ENCODE measurements at regions not wholly inside any gene's neighbourhood (a gene's known extent, or its start where the extent isn't known, plus 50 kb on each side); places are given as distances from the start of the nearest gene placed in this dataset.

DNA sequence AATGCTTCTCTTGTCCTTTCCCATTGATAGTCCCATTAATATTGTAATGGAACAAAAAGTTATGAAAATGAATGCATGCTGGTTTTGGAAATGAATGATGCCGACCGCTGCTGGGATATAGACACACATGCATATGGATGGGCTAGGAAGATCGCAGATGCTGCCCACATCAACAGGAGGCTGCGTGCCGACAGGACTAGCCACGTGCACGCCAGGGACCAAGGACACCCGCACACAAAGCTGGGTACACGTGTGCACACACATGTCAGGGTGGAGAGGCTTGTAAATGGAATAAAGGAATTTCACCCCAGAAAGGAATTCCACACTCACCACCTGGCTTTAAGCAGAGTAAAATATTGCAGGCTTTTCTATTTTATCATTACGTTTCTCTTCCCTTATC, 153.8 kb upstream of the VASH1 start:
- Mint-ChIP-seq H3K9me3 (peaks cover 0 to 10% (median 0%) of the 10 kb centered on the region in 7 donors), H3K27ac (no peak overlapping the region), H3K4me3 (no peak overlapping the region), H3K27me3 (peaks cover 18% of the 10 kb centered on the region), H3K36me3 (no peaks in the 10 kb centered on the region), H3K4me1 (no peaks in the 10 kb centered on the region)
- no peaks in the 10 kb centered on the region for H3K4me1 ChIP-seq (ENCODE audit: control insufficient read depth, insufficient read depth, low read length, poor library complexity, severe bottlenecking)
- no peaks in the 10 kb centered on the region for H3K9me3 ChIP-seq (ENCODE audit: control insufficient read depth in 2 of 2, low read length in 2 of 2)
- no peak for DNase-seq
- no peak overlapping the region for H3K4me3 ChIP-seq (ENCODE audit: low read depth, low read length)
- no peak for ATAC-seq (ENCODE audit: low read depth in 2 of 2)
- no peaks in the 10 kb centered on the region for H3K36me3 ChIP-seq (ENCODE audit: control insufficient read depth, insufficient read depth, low read length)
- H3K27ac ChIP-seq (ENCODE audit: insufficient read depth, low read length, poor library complexity, severe bottlenecking) = no peak overlapping the region
- no peaks in the 10 kb centered on the region for H3K27me3 ChIP-seq (ENCODE audit: control insufficient read depth, insufficient read depth, low read length)

DNA sequence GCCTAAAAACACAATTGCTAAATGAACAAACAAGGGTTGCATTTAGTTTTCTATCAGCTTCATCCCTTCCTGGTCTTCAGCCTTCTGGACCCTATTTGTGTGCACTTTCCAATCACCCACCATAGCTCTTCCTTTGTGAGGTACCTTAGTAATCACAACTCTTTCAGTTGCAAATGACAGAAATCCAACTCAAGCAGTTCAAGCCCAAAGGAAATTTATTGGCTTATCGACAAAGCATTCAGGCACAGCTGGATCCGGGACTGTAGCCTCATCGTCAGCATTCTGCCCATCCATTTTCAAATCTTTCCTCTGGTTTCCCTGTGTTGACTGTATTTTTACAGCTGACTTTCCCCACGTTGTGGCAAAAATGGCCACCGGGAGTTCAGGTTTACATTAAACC, 148.6 kb upstream of the VASH1 start:
- H3K4me3 Mint-ChIP-seq = no peak overlapping the region

DNA sequence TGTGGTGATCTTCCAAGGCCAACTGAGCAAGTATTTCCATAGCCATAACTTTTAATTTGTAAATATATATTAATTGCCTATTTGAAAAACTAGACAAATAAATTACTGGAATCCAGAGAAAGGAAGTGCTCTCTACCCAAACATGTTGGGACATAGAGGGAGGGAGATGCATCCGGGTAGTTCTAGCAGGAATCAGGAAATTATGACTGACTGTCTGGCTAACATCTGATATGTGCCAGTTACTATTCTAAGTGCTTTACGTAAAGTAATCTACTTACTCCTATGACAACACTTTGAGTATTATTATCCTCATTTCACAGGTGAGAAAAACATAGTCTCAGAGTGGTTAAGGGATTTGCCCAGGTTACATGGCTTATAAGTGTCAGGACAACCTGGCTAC, 147.7 kb upstream of the VASH1 start:
- Mint-ChIP-seq H3K9me3 (peaks cover 0 to 21% (median 5%) of the 10 kb centered on the region in 7 donors), H3K4me1 (no peaks in the 10 kb centered on the region), H3K27ac (no peak overlapping the region), H3K36me3 (no peaks in the 10 kb centered on the region), H3K4me3 (no peak overlapping the region), H3K27me3 (peaks cover 23% of the 10 kb centered on the region)
- ATAC-seq (ENCODE audit: low read depth in 2 of 2) (no peak), DNase-seq (no peak)
- H3K9me3 ChIP-seq (ENCODE audit: control insufficient read depth in 2 of 2, low read length in 2 of 2) = peaks cover 14% of the 10 kb centered on the region in 2 experiments
- no peaks in the 10 kb centered on the region for H3K27me3 ChIP-seq (ENCODE audit: control insufficient read depth, insufficient read depth, low read length)
- H3K36me3 ChIP-seq (ENCODE audit: control insufficient read depth, insufficient read depth, low read length) = no peaks in the 10 kb centered on the region
- H3K4me1 ChIP-seq (ENCODE audit: control insufficient read depth, insufficient read depth, low read length, poor library complexity, severe bottlenecking) = no peaks in the 10 kb centered on the region
- H3K4me3 ChIP-seq (ENCODE audit: low read depth, low read length) = no peak overlapping the region
- no peak overlapping the region for H3K27ac ChIP-seq (ENCODE audit: insufficient read depth, low read length, poor library complexity, severe bottlenecking)

More for the DNA sequence above, 148.6 kb upstream of the VASH1 start:
- Histone ChIP-seq H3K4me3 (ENCODE audit: low read depth, low read length) (no peak overlapping the region), H3K4me1 (ENCODE audit: control insufficient read depth, insufficient read depth, low read length, poor library complexity, severe bottlenecking) (no peaks in the 10 kb centered on the region), H3K27ac (ENCODE audit: insufficient read depth, low read length, poor library complexity, severe bottlenecking) (no peak overlapping the region), H3K27me3 (ENCODE audit: control insufficient read depth, insufficient read depth, low read length) (no peaks in the 10 kb centered on the region), H3K36me3 (ENCODE audit: control insufficient read depth, insufficient read depth, low read length) (no peaks in the 10 kb centered on the region), H3K9me3 (ENCODE audit: control insufficient read depth in 2 of 2, low read length in 2 of 2) (peaks cover 8 to 14% of the 10 kb centered on the region in 2 experiments)
- H3K27ac Mint-ChIP-seq = no peak overlapping the region
- H3K4me1 Mint-ChIP-seq = no peaks in the 10 kb centered on the region
- no peaks in the 10 kb centered on the region for H3K36me3 Mint-ChIP-seq
- peaks cover 0 to 14% (median 5%) of the 10 kb centered on the region in 7 donors for H3K9me3 Mint-ChIP-seq
- ATAC-seq (ENCODE audit: low read depth in 2 of 2) (no peak), DNase-seq (no peak)
- peaks cover 28% of the 10 kb centered on the region for H3K27me3 Mint-ChIP-seq

- Histone ChIP-seq H3K27ac (ENCODE audit: insufficient read depth, low read length, poor library complexity, severe bottlenecking) (no peak overlapping the region), H3K4me1 (ENCODE audit: control insufficient read depth, insufficient read depth, low read length, poor library complexity, severe bottlenecking) (no peaks in the 10 kb centered on the region), H3K36me3 (ENCODE audit: control insufficient read depth, insufficient read depth, low read length) (no peaks in the 10 kb centered on the region), H3K4me3 (ENCODE audit: low read depth, low read length) (no peak overlapping the region), H3K27me3 (ENCODE audit: control insufficient read depth, insufficient read depth, low read length) (no peaks in the 10 kb centered on the region), H3K9me3 (ENCODE audit: control insufficient read depth in 2 of 2, low read length in 2 of 2) (peaks cover 17 to 18% of the 10 kb centered on the region in 2 experiments)
- Mint-ChIP-seq H3K27me3 (peaks cover 23% of the 10 kb centered on the region), H3K36me3 (no peaks in the 10 kb centered on the region), H3K27ac (no peak overlapping the region), H3K4me1 (no peaks in the 10 kb centered on the region), H3K9me3 (peaks cover 0 to 25% (median 7%) of the 10 kb centered on the region in 7 donors), H3K4me3 (no peak overlapping the region)
- DNase-seq (no peak), ATAC-seq (ENCODE audit: low read depth in 2 of 2) (no peak)
These were observed 145.9 kb upstream of the VASH1 start for GRCh38 chr14:76615331-76615730.

- Mint-ChIP-seq H3K27me3 (peaks cover 30% of the 10 kb centered on the region), H3K4me1 (no peaks in the 10 kb centered on the region)
These were observed 143.8 kb upstream of the VASH1 start for GRCh38 chr14:76617440-76617839.

GRCh38 chr14:76636602-76637001, 124.7 kb upstream of the VASH1 start:
- no peak overlapping the region for H3K4me3 Mint-ChIP-seq
- no peaks in the 10 kb centered on the region for H3K36me3 Mint-ChIP-seq
- H3K27me3 ChIP-seq (ENCODE audit: control insufficient read depth, insufficient read depth, low read length) = no peaks in the 10 kb centered on the region
- H3K9me3 ChIP-seq (ENCODE audit: control insufficient read depth in 2 of 2, low read length in 2 of 2) = peaks cover 0 to 2% of the 10 kb centered on the region in 2 experiments
- no peak for ATAC-seq (ENCODE audit: low read depth in 2 of 2)
- no peak overlapping the region for H3K4me3 ChIP-seq (ENCODE audit: low read depth, low read length)
- no peaks in the 10 kb centered on the region for H3K4me1 ChIP-seq (ENCODE audit: control insufficient read depth, insufficient read depth, low read length, poor library complexity, severe bottlenecking)
- H3K27ac ChIP-seq (ENCODE audit: insufficient read depth, low read length, poor library complexity, severe bottlenecking) = no peak overlapping the region
- no peaks in the 10 kb centered on the region for H3K36me3 ChIP-seq (ENCODE audit: control insufficient read depth, insufficient read depth, low read length)
- H3K27me3 Mint-ChIP-seq = peaks cover 8% of the 10 kb centered on the region
- H3K27ac Mint-ChIP-seq = no peak overlapping the region
- H3K4me1 Mint-ChIP-seq = no peaks in the 10 kb centered on the region
- no peak for DNase-seq
- H3K9me3 Mint-ChIP-seq = peaks cover 0 to 2% (median 0%) of the 10 kb centered on the region in 7 donors

More at GRCh38 chr14:76617440-76617839, 143.8 kb upstream of the VASH1 start:
- H3K27me3 ChIP-seq (ENCODE audit: control insufficient read depth, insufficient read depth, low read length) = peaks cover under 1% of the 10 kb centered on the region
- no peak overlapping the region for H3K27ac Mint-ChIP-seq
- no peak overlapping the region for H3K4me3 ChIP-seq (ENCODE audit: low read depth, low read length)
- peaks cover 17 to 18% of the 10 kb centered on the region in 2 experiments for H3K9me3 ChIP-seq (ENCODE audit: control insufficient read depth in 2 of 2, low read length in 2 of 2)
- no peak overlapping the region for H3K27ac ChIP-seq (ENCODE audit: insufficient read depth, low read length, poor library complexity, severe bottlenecking)
- H3K36me3 Mint-ChIP-seq = no peaks in the 10 kb centered on the region
- ATAC-seq (ENCODE audit: low read depth in 2 of 2) (no peak), DNase-seq (no peak)
- no peak overlapping the region for H3K4me3 Mint-ChIP-seq
- no peaks in the 10 kb centered on the region for H3K36me3 ChIP-seq (ENCODE audit: control insufficient read depth, insufficient read depth, low read length)
- peaks cover 0 to 25% (median 6%) of the 10 kb centered on the region in 7 donors for H3K9me3 Mint-ChIP-seq
- no peaks in the 10 kb centered on the region for H3K4me1 ChIP-seq (ENCODE audit: control insufficient read depth, insufficient read depth, low read length, poor library complexity, severe bottlenecking)

DNA sequence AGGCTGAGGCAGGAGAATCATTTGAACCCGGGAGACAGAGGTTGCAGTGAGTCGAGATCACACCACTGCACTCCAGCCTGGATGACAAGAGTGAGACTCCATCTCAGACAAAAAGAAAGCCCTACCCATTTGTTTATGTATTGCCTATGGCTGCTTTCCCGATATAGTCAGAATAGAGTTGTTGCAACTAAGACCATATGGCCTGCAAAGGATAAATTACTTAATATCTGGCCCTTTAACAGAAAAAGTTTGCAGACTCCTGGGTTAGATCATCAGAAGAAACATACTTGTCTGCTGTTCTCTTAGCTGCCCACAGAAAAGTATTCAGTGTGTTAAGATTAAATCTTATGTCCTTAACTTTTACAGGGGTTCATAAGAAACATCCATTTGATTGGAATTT, 122.4 kb upstream of the VASH1 start:
- no peak overlapping the region for H3K27ac ChIP-seq (ENCODE audit: insufficient read depth, low read length, poor library complexity, severe bottlenecking)
- H3K36me3 Mint-ChIP-seq = no peaks in the 10 kb centered on the region
- no peak for ATAC-seq (ENCODE audit: low read depth in 2 of 2)
- H3K27me3 Mint-ChIP-seq = peaks cover 14% of the 10 kb centered on the region
- peaks cover 0 to 2% of the 10 kb centered on the region in 2 experiments for H3K9me3 ChIP-seq (ENCODE audit: control insufficient read depth in 2 of 2, low read length in 2 of 2)
- no peak overlapping the region for H3K27ac Mint-ChIP-seq
- no peak overlapping the region for H3K4me3 ChIP-seq (ENCODE audit: low read depth, low read length)
- no peak for DNase-seq
- H3K4me3 Mint-ChIP-seq = no peak overlapping the region
- no peaks in the 10 kb centered on the region for H3K4me1 Mint-ChIP-seq
- H3K36me3 ChIP-seq (ENCODE audit: control insufficient read depth, insufficient read depth, low read length) = no peaks in the 10 kb centered on the region
- H3K27me3 ChIP-seq (ENCODE audit: control insufficient read depth, insufficient read depth, low read length) = no peaks in the 10 kb centered on the region
- peaks cover 0 to 2% (median 0%) of the 10 kb centered on the region in 7 donors for H3K9me3 Mint-ChIP-seq
- H3K4me1 ChIP-seq (ENCODE audit: control insufficient read depth, insufficient read depth, low read length, poor library complexity, severe bottlenecking) = no peaks in the 10 kb centered on the region

DNA sequence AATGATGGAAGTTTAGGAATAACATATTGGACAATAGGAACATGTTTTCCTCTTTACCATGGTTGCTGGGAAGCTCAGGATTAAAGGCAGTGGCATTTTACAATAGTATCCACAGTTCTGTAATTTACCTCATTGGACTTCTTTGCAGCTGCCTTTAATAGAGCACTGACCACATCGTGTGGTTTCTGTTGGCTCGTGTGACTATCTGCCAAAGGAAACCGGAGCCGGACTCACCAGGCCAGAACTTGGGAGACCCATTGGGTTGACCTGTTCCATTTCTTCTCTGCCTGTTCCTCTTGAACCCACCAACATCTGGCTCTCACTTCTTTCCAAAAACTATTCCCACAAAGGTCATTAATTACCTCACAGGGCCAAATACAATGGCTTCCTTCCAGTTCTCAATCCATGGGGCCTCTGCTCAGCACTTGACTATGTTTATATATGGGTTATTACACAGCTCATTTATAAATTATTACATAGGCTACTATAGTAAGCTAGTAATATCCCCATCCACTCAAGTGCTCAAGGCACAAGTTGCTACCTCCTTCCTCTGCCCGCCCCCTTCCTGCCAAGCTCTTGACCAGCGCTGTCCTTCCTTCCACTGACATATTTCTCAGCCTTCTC, 121.5 kb upstream of the VASH1 start:
- ATAC-seq (ENCODE audit: low read depth in 2 of 2) (no peak), DNase-seq (no peak)
- Mint-ChIP-seq H3K27me3 (peaks cover 14% of the 10 kb centered on the region), H3K4me1 (no peaks in the 10 kb centered on the region), H3K4me3 (no peak overlapping the region), H3K36me3 (no peaks in the 10 kb centered on the region), H3K9me3 (peaks cover 0 to 2% (median 0%) of the 10 kb centered on the region in 7 donors), H3K27ac (no peak overlapping the region)
- Histone ChIP-seq H3K4me1 (ENCODE audit: control insufficient read depth, insufficient read depth, low read length, poor library complexity, severe bottlenecking) (no peaks in the 10 kb centered on the region), H3K36me3 (ENCODE audit: control insufficient read depth, insufficient read depth, low read length) (no peaks in the 10 kb centered on the region), H3K27ac (ENCODE audit: insufficient read depth, low read length, poor library complexity, severe bottlenecking) (no peak overlapping the region), H3K4me3 (ENCODE audit: low read depth, low read length) (no peak overlapping the region), H3K9me3 (ENCODE audit: control insufficient read depth in 2 of 2, low read length in 2 of 2) (peaks cover 0 to 2% of the 10 kb centered on the region in 2 experiments), H3K27me3 (ENCODE audit: control insufficient read depth, insufficient read depth, low read length) (no peaks in the 10 kb centered on the region)

Measured in CD4-positive, CD25-positive, alpha-beta regulatory T cell (primary cell).